ENCODE measurements at regions not wholly inside any gene's neighbourhood (a gene's known extent, or its start where the extent isn't known, plus 50 kb on each side); places are given as distances from the start of the nearest gene placed in this dataset.

DNA sequence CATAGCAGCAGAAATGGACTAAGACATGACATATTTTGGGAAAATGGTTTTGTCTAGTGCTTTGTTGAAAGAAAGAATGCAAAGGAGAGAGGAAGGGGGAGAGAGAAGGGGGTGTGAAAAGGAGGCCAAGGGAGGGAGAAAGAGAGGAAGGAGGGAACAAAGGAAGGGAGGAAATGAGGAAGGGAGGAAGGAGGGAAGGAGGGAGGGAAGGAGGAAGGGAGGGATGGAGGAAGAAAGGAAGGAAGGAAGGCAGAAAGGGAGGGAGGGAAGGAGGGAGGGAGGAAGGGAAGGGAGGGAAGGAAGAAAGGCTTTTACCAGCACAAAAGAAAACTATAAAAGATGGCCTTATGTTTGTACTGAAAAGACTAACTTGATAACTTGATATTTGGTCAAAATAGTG lies 65.1 kb upstream of the ST8SIA6 start:
- TF ChIP-seq EZH2 (IDR thresholded peaks at IDR 0.05): no peak
- TF ChIP-seq, protein P1, sequence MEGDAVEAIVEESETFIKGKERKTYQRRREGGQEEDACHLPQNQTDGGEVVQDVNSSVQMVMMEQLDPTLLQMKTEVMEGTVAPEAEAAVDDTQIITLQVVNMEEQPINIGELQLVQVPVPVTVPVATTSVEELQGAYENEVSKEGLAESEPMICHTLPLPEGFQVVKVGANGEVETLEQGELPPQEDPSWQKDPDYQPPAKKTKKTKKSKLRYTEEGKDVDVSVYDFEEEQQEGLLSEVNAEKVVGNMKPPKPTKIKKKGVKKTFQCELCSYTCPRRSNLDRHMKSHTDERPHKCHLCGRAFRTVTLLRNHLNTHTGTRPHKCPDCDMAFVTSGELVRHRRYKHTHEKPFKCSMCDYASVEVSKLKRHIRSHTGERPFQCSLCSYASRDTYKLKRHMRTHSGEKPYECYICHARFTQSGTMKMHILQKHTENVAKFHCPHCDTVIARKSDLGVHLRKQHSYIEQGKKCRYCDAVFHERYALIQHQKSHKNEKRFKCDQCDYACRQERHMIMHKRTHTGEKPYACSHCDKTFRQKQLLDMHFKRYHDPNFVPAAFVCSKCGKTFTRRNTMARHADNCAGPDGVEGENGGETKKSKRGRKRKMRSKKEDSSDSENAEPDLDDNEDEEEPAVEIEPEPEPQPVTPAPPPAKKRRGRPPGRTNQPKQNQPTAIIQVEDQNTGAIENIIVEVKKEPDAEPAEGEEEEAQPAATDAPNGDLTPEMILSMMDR (IDR thresholded peaks at IDR 0.05 in 2 of 3, conservative IDR thresholded peaks at IDR 0.05 in 1 of 3; ENCODE audit: borderline replicate concordance in 1 of 3, insufficient read depth in 1 of 3, low read depth in 2 of 3, low read length in 2 of 3): no peak
- TF ChIP-seq, protein P2, sequence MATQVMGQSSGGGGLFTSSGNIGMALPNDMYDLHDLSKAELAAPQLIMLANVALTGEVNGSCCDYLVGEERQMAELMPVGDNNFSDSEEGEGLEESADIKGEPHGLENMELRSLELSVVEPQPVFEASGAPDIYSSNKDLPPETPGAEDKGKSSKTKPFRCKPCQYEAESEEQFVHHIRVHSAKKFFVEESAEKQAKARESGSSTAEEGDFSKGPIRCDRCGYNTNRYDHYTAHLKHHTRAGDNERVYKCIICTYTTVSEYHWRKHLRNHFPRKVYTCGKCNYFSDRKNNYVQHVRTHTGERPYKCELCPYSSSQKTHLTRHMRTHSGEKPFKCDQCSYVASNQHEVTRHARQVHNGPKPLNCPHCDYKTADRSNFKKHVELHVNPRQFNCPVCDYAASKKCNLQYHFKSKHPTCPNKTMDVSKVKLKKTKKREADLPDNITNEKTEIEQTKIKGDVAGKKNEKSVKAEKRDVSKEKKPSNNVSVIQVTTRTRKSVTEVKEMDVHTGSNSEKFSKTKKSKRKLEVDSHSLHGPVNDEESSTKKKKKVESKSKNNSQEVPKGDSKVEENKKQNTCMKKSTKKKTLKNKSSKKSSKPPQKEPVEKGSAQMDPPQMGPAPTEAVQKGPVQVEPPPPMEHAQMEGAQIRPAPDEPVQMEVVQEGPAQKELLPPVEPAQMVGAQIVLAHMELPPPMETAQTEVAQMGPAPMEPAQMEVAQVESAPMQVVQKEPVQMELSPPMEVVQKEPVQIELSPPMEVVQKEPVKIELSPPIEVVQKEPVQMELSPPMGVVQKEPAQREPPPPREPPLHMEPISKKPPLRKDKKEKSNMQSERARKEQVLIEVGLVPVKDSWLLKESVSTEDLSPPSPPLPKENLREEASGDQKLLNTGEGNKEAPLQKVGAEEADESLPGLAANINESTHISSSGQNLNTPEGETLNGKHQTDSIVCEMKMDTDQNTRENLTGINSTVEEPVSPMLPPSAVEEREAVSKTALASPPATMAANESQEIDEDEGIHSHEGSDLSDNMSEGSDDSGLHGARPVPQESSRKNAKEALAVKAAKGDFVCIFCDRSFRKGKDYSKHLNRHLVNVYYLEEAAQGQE (IDR thresholded peaks at IDR 0.05; ENCODE audit: low read depth): no peak
- no peak for TF ChIP-seq ZNF274 (IDR thresholded peaks at IDR 0.05; ENCODE audit: low read depth, low read length)
- no peak for TF ChIP-seq ZFX (IDR thresholded peaks at IDR 0.05)
- no peak for TF ChIP-seq POLR2AphosphoS5 (IDR thresholded peaks at IDR 0.05; ENCODE audit: low read depth, low read length)
- TF ChIP-seq CEBPB (IDR thresholded peaks at IDR 0.05; ENCODE audit: low read depth): no peak
